ENCODE measurements at regions not wholly inside any gene's neighbourhood (a gene's known extent, or its start where the extent isn't known, plus 50 kb on each side); places are given as distances from the start of the nearest gene placed in this dataset.
"Not testable (repeated sequence)": the region's sequence is repeated elsewhere in the genome, so short reads cannot be mapped to it uniquely, and the experiment has no call there.

- H3K4me3 Mint-ChIP-seq: no peak overlapping the region
- peaks cover 6% of the 10 kb centered on the region for H3K4me1 Mint-ChIP-seq
- H3K27me3 Mint-ChIP-seq: peaks cover 20% of the 10 kb centered on the region
- DNase-seq (no peak), ATAC-seq (no peak)
- no peaks in the 10 kb centered on the region for H3K9me3 ChIP-seq (ENCODE audit: control insufficient read depth, low read length, poor library complexity, severe bottlenecking)
- no peak overlapping the region for H3K27ac Mint-ChIP-seq
- peaks cover 3% of the 10 kb centered on the region for H3K36me3 Mint-ChIP-seq (ENCODE audit: low read depth)
These were observed 50.9 kb upstream of the OLIG3 start for GRCh38 chr6:137545073-137545472.

GRCh38 chr6:137547186-137547585 lies 53.0 kb upstream of the OLIG3 start:
- Mint-ChIP-seq H3K27me3 (peaks cover 20% of the 10 kb centered on the region), H3K4me1 (peaks cover 6% of the 10 kb centered on the region), H3K27ac (no peak overlapping the region), H3K36me3 (ENCODE audit: low read depth) (peaks cover 3% of the 10 kb centered on the region), H3K4me3 (no peak overlapping the region)
- ATAC-seq: no peak
- DNase-seq: no peak
- no peaks in the 10 kb centered on the region for H3K9me3 ChIP-seq (ENCODE audit: control insufficient read depth, low read length, poor library complexity, severe bottlenecking)

GRCh38 chr6:137547601-137548000 lies 53.4 kb upstream of the OLIG3 start:
- H3K27me3 Mint-ChIP-seq: peaks cover 20% of the 10 kb centered on the region
- H3K36me3 Mint-ChIP-seq (ENCODE audit: low read depth): peaks cover 3% of the 10 kb centered on the region
- H3K9me3 ChIP-seq (ENCODE audit: control insufficient read depth, low read length, poor library complexity, severe bottlenecking): no peaks in the 10 kb centered on the region
- no peak overlapping the region for H3K27ac Mint-ChIP-seq
- H3K4me3 Mint-ChIP-seq: no peak overlapping the region
- peaks cover 5% of the 10 kb centered on the region for H3K4me1 Mint-ChIP-seq
- ATAC-seq (no peak), DNase-seq (no peak)

- Mint-ChIP-seq H3K4me1 (no peaks in the 10 kb centered on the region), H3K4me3 (no peak overlapping the region), H3K27me3 (peaks cover 20% of the 10 kb centered on the region), H3K27ac (no peak overlapping the region), H3K36me3 (ENCODE audit: low read depth) (peaks cover 3% of the 10 kb centered on the region)
- ATAC-seq (no peak), DNase-seq (no peak)
- H3K9me3 ChIP-seq (ENCODE audit: control insufficient read depth, low read length, poor library complexity, severe bottlenecking): no peaks in the 10 kb centered on the region
These were observed 54.9 kb upstream of the OLIG3 start for GRCh38 chr6:137549106-137549505.

- no peak overlapping the region for H3K4me3 Mint-ChIP-seq
- H3K4me1 Mint-ChIP-seq: no peaks in the 10 kb centered on the region
- H3K9me3 ChIP-seq (ENCODE audit: control insufficient read depth, low read length, poor library complexity, severe bottlenecking): no peaks in the 10 kb centered on the region
- H3K27ac Mint-ChIP-seq: no peak overlapping the region
- DNase-seq (no peak), ATAC-seq (no peak)
- peaks cover 15% of the 10 kb centered on the region for H3K27me3 Mint-ChIP-seq
- H3K36me3 Mint-ChIP-seq (ENCODE audit: low read depth): peaks cover 3% of the 10 kb centered on the region
These were observed 56.3 kb upstream of the OLIG3 start for GRCh38 chr6:137550535-137550934.

- H3K9me3 ChIP-seq (ENCODE audit: control insufficient read depth, low read length, poor library complexity, severe bottlenecking): no peaks in the 10 kb centered on the region
- ATAC-seq: no peak
- Mint-ChIP-seq H3K27ac (no peak overlapping the region), H3K27me3 (peaks cover 6% of the 10 kb centered on the region), H3K4me1 (no peaks in the 10 kb centered on the region), H3K4me3 (no peak overlapping the region), H3K36me3 (ENCODE audit: low read depth) (peaks cover 3% of the 10 kb centered on the region)
- DNase-seq: no peak
These were observed 58.0 kb upstream of the OLIG3 start for GRCh38 chr6:137552146-137552545.

- peaks cover 3% of the 10 kb centered on the region for H3K36me3 Mint-ChIP-seq (ENCODE audit: low read depth)
- H3K4me1 Mint-ChIP-seq: no peaks in the 10 kb centered on the region
- no peaks in the 10 kb centered on the region for H3K9me3 ChIP-seq (ENCODE audit: control insufficient read depth, low read length, poor library complexity, severe bottlenecking)
- no peak overlapping the region for H3K4me3 Mint-ChIP-seq
- H3K27me3 Mint-ChIP-seq: peaks cover 6% of the 10 kb centered on the region
- ATAC-seq (no peak), DNase-seq (no peak)
- no peak overlapping the region for H3K27ac Mint-ChIP-seq
These were observed 58.6 kb upstream of the OLIG3 start for GRCh38 chr6:137552809-137553208.

- Mint-ChIP-seq H3K4me1 (peaks cover 11% of the 10 kb centered on the region), H3K27ac (peak overlapping the region; percentile 86), H3K4me3 (peak overlapping the region; percentile 57)
- peak; percentile 96 for ATAC-seq
- H3K27me3 Mint-ChIP-seq; H3K9me3 ChIP-seq (ENCODE audit: control insufficient read depth, low read length, poor library complexity, severe bottlenecking); H3K36me3 Mint-ChIP-seq (ENCODE audit: low read depth): not testable (repeated sequence)
- DNase-seq: peak in 2 of 3 donors; percentile 6 to 15
These were observed 65.5 kb upstream of the OLIG3 start for GRCh38 chr6:137559521-137560183.

GRCh38 chr6:137560184-137560563 lies 66.0 kb upstream of the OLIG3 start:
- Mint-ChIP-seq H3K27ac (peak overlapping the region; percentile 86), H3K4me1 (peaks cover 11% of the 10 kb centered on the region), H3K27me3 (no peaks in the 10 kb centered on the region), H3K4me3 (peak overlapping the region; percentile 66), H3K36me3 (ENCODE audit: low read depth) (peaks cover 2% of the 10 kb centered on the region)
- no peak for ATAC-seq
- no peaks in the 10 kb centered on the region for H3K9me3 ChIP-seq (ENCODE audit: control insufficient read depth, low read length, poor library complexity, severe bottlenecking)
- no peak for DNase-seq

GRCh38 chr6:137568067-137568466 lies 73.9 kb upstream of the OLIG3 start:
- Mint-ChIP-seq H3K27ac (no peak overlapping the region), H3K4me3 (no peak overlapping the region), H3K27me3 (peaks cover 14% of the 10 kb centered on the region), H3K36me3 (ENCODE audit: low read depth) (peaks cover 6% of the 10 kb centered on the region), H3K4me1 (peaks cover 11% of the 10 kb centered on the region)
- no peak for ATAC-seq
- no peaks in the 10 kb centered on the region for H3K9me3 ChIP-seq (ENCODE audit: control insufficient read depth, low read length, poor library complexity, severe bottlenecking)
- no peak for DNase-seq

- Mint-ChIP-seq H3K4me3 (no peak overlapping the region), H3K4me1 (peaks cover 11% of the 10 kb centered on the region), H3K27me3 (peaks cover 32% of the 10 kb centered on the region), H3K36me3 (ENCODE audit: low read depth) (peaks cover 8% of the 10 kb centered on the region), H3K27ac (no peak overlapping the region)
- no peak for DNase-seq
- no peak for ATAC-seq
- H3K9me3 ChIP-seq (ENCODE audit: control insufficient read depth, low read length, poor library complexity, severe bottlenecking): no peaks in the 10 kb centered on the region
These were observed 76.2 kb upstream of the OLIG3 start for GRCh38 chr6:137570393-137570792.

GRCh38 chr6:137571854-137572253 lies 77.7 kb upstream of the OLIG3 start:
- H3K27me3 Mint-ChIP-seq: peaks cover 32% of the 10 kb centered on the region
- no peak overlapping the region for H3K4me3 Mint-ChIP-seq
- peak in 2 of 3 donors; percentile 29 to 59 for DNase-seq
- no peaks in the 10 kb centered on the region for H3K9me3 ChIP-seq (ENCODE audit: control insufficient read depth, low read length, poor library complexity, severe bottlenecking)
- H3K36me3 Mint-ChIP-seq (ENCODE audit: low read depth): peaks cover 7% of the 10 kb centered on the region
- no peak overlapping the region for H3K27ac Mint-ChIP-seq
- H3K4me1 Mint-ChIP-seq: peaks cover 11% of the 10 kb centered on the region
- peak; percentile 73 for ATAC-seq

- peaks cover 38% of the 10 kb centered on the region for H3K27me3 Mint-ChIP-seq
- H3K4me3 Mint-ChIP-seq: no peak overlapping the region
- no peak overlapping the region for H3K27ac Mint-ChIP-seq
- DNase-seq: no peak
- peaks cover 4% of the 10 kb centered on the region for H3K36me3 Mint-ChIP-seq (ENCODE audit: low read depth)
- peaks cover 5% of the 10 kb centered on the region for H3K4me1 Mint-ChIP-seq
- H3K9me3 ChIP-seq (ENCODE audit: control insufficient read depth, low read length, poor library complexity, severe bottlenecking): no peaks in the 10 kb centered on the region
- ATAC-seq: no peak
These were observed 79.5 kb upstream of the OLIG3 start for GRCh38 chr6:137573739-137574138.

- peaks cover 3% of the 10 kb centered on the region for H3K36me3 Mint-ChIP-seq (ENCODE audit: low read depth)
- no peaks in the 10 kb centered on the region for H3K9me3 ChIP-seq (ENCODE audit: control insufficient read depth, low read length, poor library complexity, severe bottlenecking)
- DNase-seq: no peak
- no peak for ATAC-seq
- H3K4me1 Mint-ChIP-seq: peaks cover 7% of the 10 kb centered on the region
- H3K27ac Mint-ChIP-seq: no peak overlapping the region
- H3K27me3 Mint-ChIP-seq: peaks cover 29% of the 10 kb centered on the region
- H3K4me3 Mint-ChIP-seq: no peak overlapping the region
These were observed 85.4 kb upstream of the OLIG3 start for GRCh38 chr6:137579612-137580011.
